NCI-H2196 (cell line): ENCODE measurements at regions not wholly inside any gene's neighbourhood (a gene's known extent, or its start where the extent isn't known, plus 50 kb on each side); places are given as distances from the start of the nearest gene placed in this dataset.
"Not testable (repeated sequence)": the region's sequence is repeated elsewhere in the genome, so short reads cannot be mapped to it uniquely, and the experiment has no call there.

Source experiments
- DNase-seq: peaks from one replicate; lab custom pipeline; 2025; ENCODE audit not compliant: unreplicated experiment; lab: John Stamatoyannopoulos, UW

- peak; percentile 62 for DNase-seq
These were observed 182.3 kb downstream of the FCRL5 start for GRCh38 chr1:157369808-157370521.

- DNase-seq: not testable (repeated sequence)
These were observed 183.4 kb downstream of the FCRL5 start for GRCh38 chr1:157368941-157369340.

GRCh38 chr1:157368363-157368762 is 184.0 kb downstream of the FCRL5 start:
- no peak for DNase-seq

- DNase-seq: no peak
These were observed 184.4 kb downstream of the FCRL5 start for GRCh38 chr1:157367870-157368269.

- no peak for DNase-seq
These were observed 185.1 kb downstream of the FCRL5 start for GRCh38 chr1:157367091-157367739.

GRCh38 chr1:157364612-157365011 is 187.7 kb downstream of the FCRL5 start:
- DNase-seq: no peak

- DNase-seq: peak; percentile 3
These were observed 188.6 kb downstream of the FCRL5 start for GRCh38 chr1:157363660-157364140.

GRCh38 chr1:157360023-157360390 is 192.3 kb downstream of the FCRL5 start:
- DNase-seq: no peak

- peak; percentile 25 for DNase-seq
These were observed 192.8 kb downstream of the FCRL5 start for GRCh38 chr1:157359314-157360022.

GRCh38 chr1:157357111-157357510 is 195.2 kb downstream of the FCRL5 start:
- DNase-seq: no peak

- DNase-seq: no peak
These were observed 195.7 kb downstream of the FCRL5 start for GRCh38 chr1:157356601-157357000.

GRCh38 chr1:157353546-157353945 is 198.8 kb downstream of the FCRL5 start:
- no peak for DNase-seq

GRCh38 chr1:157352817-157353408 is 199.4 kb downstream of the FCRL5 start:
- DNase-seq: no peak

GRCh38 chr1:157352216-157352615 is 200.1 kb downstream of the FCRL5 start:
- DNase-seq: no peak

GRCh38 chr1:157351800-157352199 is 200.5 kb downstream of the FCRL5 start:
- DNase-seq: not testable (repeated sequence)

GRCh38 chr1:157348538-157349480 is 203.5 kb downstream of the FCRL5 start:
- DNase-seq: no peak

- DNase-seq: no peak
These were observed 204.8 kb downstream of the FCRL5 start for GRCh38 chr1:157347506-157347905.

- not testable (repeated sequence) for DNase-seq
These were observed 199.6 kb upstream of the ETV3 start for GRCh38 chr1:157337785-157338184.

GRCh38 chr1:157335056-157335455 is 196.9 kb upstream of the ETV3 start:
- DNase-seq: no peak

GRCh38 chr1:157334041-157334440 is 195.8 kb upstream of the ETV3 start:
- DNase-seq: no peak
